ENCODE measurements at regions not wholly inside any gene's neighbourhood (a gene's known extent, or its start where the extent isn't known, plus 50 kb on each side); places are given as distances from the start of the nearest gene placed in this dataset.

GRCh38 chr2:240209493-240209892, 69.0 kb upstream of the OTOS start:
- TF ChIP-seq, protein P1, sequence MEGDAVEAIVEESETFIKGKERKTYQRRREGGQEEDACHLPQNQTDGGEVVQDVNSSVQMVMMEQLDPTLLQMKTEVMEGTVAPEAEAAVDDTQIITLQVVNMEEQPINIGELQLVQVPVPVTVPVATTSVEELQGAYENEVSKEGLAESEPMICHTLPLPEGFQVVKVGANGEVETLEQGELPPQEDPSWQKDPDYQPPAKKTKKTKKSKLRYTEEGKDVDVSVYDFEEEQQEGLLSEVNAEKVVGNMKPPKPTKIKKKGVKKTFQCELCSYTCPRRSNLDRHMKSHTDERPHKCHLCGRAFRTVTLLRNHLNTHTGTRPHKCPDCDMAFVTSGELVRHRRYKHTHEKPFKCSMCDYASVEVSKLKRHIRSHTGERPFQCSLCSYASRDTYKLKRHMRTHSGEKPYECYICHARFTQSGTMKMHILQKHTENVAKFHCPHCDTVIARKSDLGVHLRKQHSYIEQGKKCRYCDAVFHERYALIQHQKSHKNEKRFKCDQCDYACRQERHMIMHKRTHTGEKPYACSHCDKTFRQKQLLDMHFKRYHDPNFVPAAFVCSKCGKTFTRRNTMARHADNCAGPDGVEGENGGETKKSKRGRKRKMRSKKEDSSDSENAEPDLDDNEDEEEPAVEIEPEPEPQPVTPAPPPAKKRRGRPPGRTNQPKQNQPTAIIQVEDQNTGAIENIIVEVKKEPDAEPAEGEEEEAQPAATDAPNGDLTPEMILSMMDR (IDR thresholded peaks at IDR 0.05) = no peak
- TF ChIP-seq POLR2A (IDR thresholded peaks at IDR 0.05) = no peak
